Activated naive CD4-positive, alpha-beta T cell treated with anti-CD3 and anti-CD28 coated beads for 36 hours (primary cell): ENCODE measurements at regions not wholly inside any gene's neighbourhood (a gene's known extent, or its start where the extent isn't known, plus 50 kb on each side); places are given as distances from the start of the nearest gene placed in this dataset.
"Not testable (repeated sequence)": the region's sequence is repeated elsewhere in the genome, so short reads cannot be mapped to it uniquely, and the experiment has no call there.

Experiments used
- CTCF ChIA-PET: fragments of 350-600 bp; sonication (Branson Sonifier 250); formaldehyde crosslinking; loops from one replicate; lab custom pipeline; 2021; ENCODE audit warnings: antibody characterized with exemption; lab: Charles Lee
- DNase-seq: peaks from one replicate; pipeline ENCODE4 v3.0.0-alpha.2; 2020
- H3K27ac Mint-ChIP-seq: one replicate; pipeline ENCODE4 v1.8.0; 2021; ENCODE audit warnings: mild to moderate bottlenecking, mixed read lengths
- H3K27me3 Mint-ChIP-seq: one replicate; pipeline ENCODE4 v1.8.0; 2021; ENCODE audit warnings: low read depth, mixed read lengths
- H3K36me3 Mint-ChIP-seq: one replicate; pipeline ENCODE4 v1.8.0; 2021; ENCODE audit warnings: low read depth, mixed read lengths
- H3K4me1 Mint-ChIP-seq: one replicate; pipeline ENCODE4 v1.8.0; 2021; ENCODE audit warnings: low read depth, mixed read lengths
- H3K4me3 Mint-ChIP-seq: one replicate; pipeline ENCODE4 v1.8.0; 2021; ENCODE audit warnings: mild to moderate bottlenecking, moderate library complexity, mixed read lengths
- H3K9me3 Mint-ChIP-seq: one replicate; pipeline ENCODE4 v1.8.0; 2021; ENCODE audit warnings: mixed read lengths
- intact Hi-C: fragments of 100-400 bp; cut with micrococcal nuclease; formaldehyde crosslinking; loops from one replicate; pipeline ENCODE4 v1.15.1; 2023

GRCh38 chr3:182521339-182521738, 272.0 kb upstream of the ATP11B start:
- DNase-seq: no peak
- H3K4me1 Mint-ChIP-seq: no peaks in the 10 kb centered on the region
- intact Hi-C loops: no loop called here
- H3K9me3 Mint-ChIP-seq: no peaks in the 10 kb centered on the region
- H3K36me3 Mint-ChIP-seq: no peaks in the 10 kb centered on the region
- CTCF ChIA-PET: no interaction called here
- H3K27ac Mint-ChIP-seq: no peak overlapping the region
- H3K27me3 Mint-ChIP-seq: no peaks in the 10 kb centered on the region
- H3K4me3 Mint-ChIP-seq: no peak overlapping the region

GRCh38 chr3:182523424-182523823, 269.9 kb upstream of the ATP11B start:
- H3K36me3 Mint-ChIP-seq, DNase-seq, H3K27ac Mint-ChIP-seq, H3K9me3 Mint-ChIP-seq, CTCF ChIA-PET, H3K27me3 Mint-ChIP-seq, H3K4me3 Mint-ChIP-seq, H3K4me1 Mint-ChIP-seq, intact Hi-C loops: not testable (repeated sequence)

- Mint-ChIP-seq H3K27me3 (no peaks in the 10 kb centered on the region), H3K9me3 (no peaks in the 10 kb centered on the region), H3K4me1 (no peaks in the 10 kb centered on the region), H3K27ac (no peak overlapping the region), H3K4me3 (no peak overlapping the region), H3K36me3 (no peaks in the 10 kb centered on the region)
- DNase-seq: no peak
- intact Hi-C loops: no loop called here
- CTCF ChIA-PET: no interaction called here
Measured at GRCh38 chr3:182523836-182524235, 269.5 kb upstream of the ATP11B start.

- intact Hi-C loops: no loop called here
- Mint-ChIP-seq H3K36me3 (no peaks in the 10 kb centered on the region), H3K4me1 (no peaks in the 10 kb centered on the region), H3K9me3 (no peaks in the 10 kb centered on the region), H3K4me3 (no peak overlapping the region), H3K27me3 (no peaks in the 10 kb centered on the region), H3K27ac (no peak overlapping the region)
- DNase-seq: no peak
- CTCF ChIA-PET: no interaction called here
Measured at GRCh38 chr3:182524711-182525401, 268.4 kb upstream of the ATP11B start.

GRCh38 chr3:182525766-182526374, 267.4 kb upstream of the ATP11B start:
- H3K27me3 Mint-ChIP-seq: no peaks in the 10 kb centered on the region
- DNase-seq: no peak
- intact Hi-C loops: no loop called here
- CTCF ChIA-PET: no interaction called here
- H3K4me1 Mint-ChIP-seq: no peaks in the 10 kb centered on the region
- H3K9me3 Mint-ChIP-seq: no peaks in the 10 kb centered on the region
- no peaks in the 10 kb centered on the region for H3K36me3 Mint-ChIP-seq
- H3K27ac Mint-ChIP-seq: no peak overlapping the region
- no peak overlapping the region for H3K4me3 Mint-ChIP-seq

GRCh38 chr3:182527745-182528144, 265.6 kb upstream of the ATP11B start:
- Mint-ChIP-seq H3K4me3 (no peak overlapping the region), H3K27me3 (no peaks in the 10 kb centered on the region), H3K9me3 (no peaks in the 10 kb centered on the region), H3K36me3 (no peaks in the 10 kb centered on the region), H3K27ac (no peak overlapping the region), H3K4me1 (no peaks in the 10 kb centered on the region)
- intact Hi-C loops: no loop called here
- CTCF ChIA-PET: no interaction called here
- DNase-seq: no peak

- no peaks in the 10 kb centered on the region for H3K36me3 Mint-ChIP-seq
- CTCF ChIA-PET: no interaction called here
Measured at GRCh38 chr3:182530316-182530715, 263.0 kb upstream of the ATP11B start.

GRCh38 chr3:182533394-182533793, 259.9 kb upstream of the ATP11B start:
- H3K27me3 Mint-ChIP-seq: no peaks in the 10 kb centered on the region
- CTCF ChIA-PET: no interaction called here
- H3K4me3 Mint-ChIP-seq: no peak overlapping the region
- no peaks in the 10 kb centered on the region for H3K4me1 Mint-ChIP-seq
- H3K27ac Mint-ChIP-seq: no peak overlapping the region
- no peaks in the 10 kb centered on the region for H3K36me3 Mint-ChIP-seq
- no peak for DNase-seq
- intact Hi-C loops: no loop called here
- peaks cover 6% of the 10 kb centered on the region for H3K9me3 Mint-ChIP-seq

More at GRCh38 chr3:182530316-182530715, 263.0 kb upstream of the ATP11B start:
- DNase-seq: no peak
- H3K9me3 Mint-ChIP-seq: peaks cover under 1% of the 10 kb centered on the region
- intact Hi-C loops: no loop called here
- H3K4me3 Mint-ChIP-seq: no peak overlapping the region
- H3K4me1 Mint-ChIP-seq: no peaks in the 10 kb centered on the region
- H3K27ac Mint-ChIP-seq: no peak overlapping the region
- H3K27me3 Mint-ChIP-seq: no peaks in the 10 kb centered on the region

GRCh38 chr3:182544542-182544941, 248.8 kb upstream of the ATP11B start:
- H3K27me3 Mint-ChIP-seq: peaks cover 4% of the 10 kb centered on the region
- no peak overlapping the region for H3K27ac Mint-ChIP-seq
- CTCF ChIA-PET: no interaction called here
- H3K4me3 Mint-ChIP-seq: no peak overlapping the region
- no peak for DNase-seq
- H3K36me3 Mint-ChIP-seq: no peaks in the 10 kb centered on the region
- no peaks in the 10 kb centered on the region for H3K4me1 Mint-ChIP-seq
- H3K9me3 Mint-ChIP-seq: no peaks in the 10 kb centered on the region
- intact Hi-C loops: no loop called here

- Mint-ChIP-seq H3K27ac (no peak overlapping the region), H3K4me3 (no peak overlapping the region), H3K27me3 (peaks cover 9% of the 10 kb centered on the region), H3K36me3 (no peaks in the 10 kb centered on the region), H3K4me1 (no peaks in the 10 kb centered on the region), H3K9me3 (peaks cover 10% of the 10 kb centered on the region)
- no peak for DNase-seq
- intact Hi-C loops: no loop called here
- CTCF ChIA-PET: no interaction called here
Measured at GRCh38 chr3:182562274-182562673, 231.0 kb upstream of the ATP11B start.

GRCh38 chr3:182565916-182566796, 227.1 kb upstream of the ATP11B start:
- Mint-ChIP-seq H3K27ac (no peak overlapping the region), H3K36me3 (no peaks in the 10 kb centered on the region), H3K27me3 (peaks cover 4% of the 10 kb centered on the region), H3K4me1 (no peaks in the 10 kb centered on the region), H3K9me3 (no peaks in the 10 kb centered on the region), H3K4me3 (no peak overlapping the region)
- intact Hi-C loops: no loop called here
- CTCF ChIA-PET: interaction anchor here (0.6 kb wide), 1 partner anchor 84 kb away, joined by 4 read pairs; no protein-coding TSS in a partner anchor
- no peak for DNase-seq

- CTCF ChIA-PET: no interaction called here
- intact Hi-C loops: no loop called here
- no peaks in the 10 kb centered on the region for H3K36me3 Mint-ChIP-seq
- H3K9me3 Mint-ChIP-seq: no peaks in the 10 kb centered on the region
- H3K27me3 Mint-ChIP-seq: peaks cover 2% of the 10 kb centered on the region
- DNase-seq: no peak
- no peak overlapping the region for H3K27ac Mint-ChIP-seq
- no peaks in the 10 kb centered on the region for H3K4me1 Mint-ChIP-seq
- no peak overlapping the region for H3K4me3 Mint-ChIP-seq
Measured at GRCh38 chr3:182567700-182568099, 225.6 kb upstream of the ATP11B start.
